ENCODE measurements at regions not wholly inside any gene's neighbourhood (a gene's known extent, or its start where the extent isn't known, plus 50 kb on each side); places are given as distances from the start of the nearest gene placed in this dataset.

GRCh38 chr14:104427131-104427851 lies 152.3 kb upstream of the C14orf180 start:
- no peak for TF ChIP-seq CHD1 (IDR thresholded peaks at IDR 0.05; ENCODE audit: low read length)
- no peak for TF ChIP-seq POLR2A (conservative IDR thresholded peaks at IDR 0.05)
- TF ChIP-seq ZNF140 (CRISPR knock-in tag; IDR thresholded peaks at IDR 0.05) = no peak
- TF ChIP-seq CHD2 (IDR thresholded peaks at IDR 0.05; ENCODE audit: low read depth, low read length) = no peak

All from K562 (cell line).